ENCODE measurements at regions not wholly inside any gene's neighbourhood (a gene's known extent, or its start where the extent isn't known, plus 50 kb on each side); places are given as distances from the start of the nearest gene placed in this dataset.

- TF ChIP-seq, protein P1, sequence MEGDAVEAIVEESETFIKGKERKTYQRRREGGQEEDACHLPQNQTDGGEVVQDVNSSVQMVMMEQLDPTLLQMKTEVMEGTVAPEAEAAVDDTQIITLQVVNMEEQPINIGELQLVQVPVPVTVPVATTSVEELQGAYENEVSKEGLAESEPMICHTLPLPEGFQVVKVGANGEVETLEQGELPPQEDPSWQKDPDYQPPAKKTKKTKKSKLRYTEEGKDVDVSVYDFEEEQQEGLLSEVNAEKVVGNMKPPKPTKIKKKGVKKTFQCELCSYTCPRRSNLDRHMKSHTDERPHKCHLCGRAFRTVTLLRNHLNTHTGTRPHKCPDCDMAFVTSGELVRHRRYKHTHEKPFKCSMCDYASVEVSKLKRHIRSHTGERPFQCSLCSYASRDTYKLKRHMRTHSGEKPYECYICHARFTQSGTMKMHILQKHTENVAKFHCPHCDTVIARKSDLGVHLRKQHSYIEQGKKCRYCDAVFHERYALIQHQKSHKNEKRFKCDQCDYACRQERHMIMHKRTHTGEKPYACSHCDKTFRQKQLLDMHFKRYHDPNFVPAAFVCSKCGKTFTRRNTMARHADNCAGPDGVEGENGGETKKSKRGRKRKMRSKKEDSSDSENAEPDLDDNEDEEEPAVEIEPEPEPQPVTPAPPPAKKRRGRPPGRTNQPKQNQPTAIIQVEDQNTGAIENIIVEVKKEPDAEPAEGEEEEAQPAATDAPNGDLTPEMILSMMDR (IDR thresholded peaks at IDR 0.05; ENCODE audit: control insufficient read depth, extremely low read depth, insufficient read depth) = no peak
- DNase-seq (ENCODE audit: low read depth) = no peak
- H3K4me3 ChIP-seq (ENCODE audit: low read depth, low read length) = no peak overlapping the region
These were observed 187.0 kb upstream of the C14orf180 start for GRCh38 chr14:104392396-104393198.

- DNase-seq (ENCODE audit: low read depth) = no peak
- TF ChIP-seq, protein P1 (IDR thresholded peaks at IDR 0.05; ENCODE audit: control insufficient read depth, extremely low read depth, insufficient read depth) = no peak
- no peak overlapping the region for H3K4me3 ChIP-seq (ENCODE audit: low read depth, low read length)
These were observed 186.2 kb upstream of the C14orf180 start for GRCh38 chr14:104393199-104393897.

DNA sequence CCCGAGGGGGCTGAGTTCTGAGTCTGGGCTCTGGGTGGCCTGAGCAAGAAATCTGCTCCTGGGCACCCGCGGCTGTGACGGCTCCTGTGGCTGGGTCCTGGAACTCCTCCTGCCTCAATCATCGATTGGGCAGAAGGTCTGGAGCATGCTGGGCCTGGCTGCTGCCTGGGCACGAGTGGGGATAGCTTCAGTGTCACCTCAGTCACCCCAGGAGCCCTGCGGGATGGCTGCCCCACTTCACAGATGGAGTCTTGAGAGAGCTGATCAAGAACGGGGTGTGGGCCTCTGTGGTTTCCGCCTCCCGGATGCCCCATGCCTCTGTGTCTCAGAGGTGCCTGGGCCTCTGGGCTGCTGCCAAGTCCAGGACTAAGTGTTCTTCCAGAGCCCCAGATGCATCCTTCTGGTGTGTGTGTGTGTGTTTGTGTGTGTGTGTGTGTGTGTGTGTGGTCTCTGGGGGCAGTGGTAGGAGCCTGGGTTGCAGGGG is 185.6 kb upstream of the C14orf180 start:
- TF ChIP-seq, protein P1 (IDR thresholded peaks at IDR 0.05; ENCODE audit: control insufficient read depth, extremely low read depth, insufficient read depth) = no peak
- DNase-seq (ENCODE audit: low read depth) = no peak
- H3K4me3 ChIP-seq (ENCODE audit: low read depth, low read length) = no peak overlapping the region

- TF ChIP-seq, protein P1 (IDR thresholded peaks at IDR 0.05; ENCODE audit: control insufficient read depth, extremely low read depth, insufficient read depth) = no peak
- no peak overlapping the region for H3K4me3 ChIP-seq (ENCODE audit: low read depth, low read length)
- no peak for DNase-seq (ENCODE audit: low read depth)
These were observed 185.1 kb upstream of the C14orf180 start for GRCh38 chr14:104394409-104394851.

DNA sequence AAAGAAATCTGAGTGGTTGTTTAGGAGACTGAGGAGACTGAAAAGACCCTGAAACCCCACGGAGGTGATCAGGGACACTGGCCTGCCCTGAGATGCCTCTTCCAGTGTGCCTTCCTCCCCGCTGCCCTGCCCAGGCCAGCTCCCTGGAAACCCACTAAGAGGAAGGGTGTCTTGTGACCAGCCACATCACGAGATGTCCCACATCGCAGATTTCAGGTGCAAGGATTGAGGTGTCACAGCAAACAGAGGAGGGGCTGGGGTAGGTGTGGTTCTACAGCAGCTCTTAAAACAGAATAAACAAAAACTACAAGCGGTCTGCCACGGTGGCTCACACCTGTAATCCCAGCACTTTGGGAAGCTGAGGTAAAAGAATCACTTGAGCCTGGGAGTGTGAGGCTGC is 184.3 kb upstream of the C14orf180 start:
- no peak for DNase-seq (ENCODE audit: low read depth)
- H3K4me3 ChIP-seq (ENCODE audit: low read depth, low read length) = no peak overlapping the region
- TF ChIP-seq, protein P1 (IDR thresholded peaks at IDR 0.05; ENCODE audit: control insufficient read depth, extremely low read depth, insufficient read depth) = no peak

DNA sequence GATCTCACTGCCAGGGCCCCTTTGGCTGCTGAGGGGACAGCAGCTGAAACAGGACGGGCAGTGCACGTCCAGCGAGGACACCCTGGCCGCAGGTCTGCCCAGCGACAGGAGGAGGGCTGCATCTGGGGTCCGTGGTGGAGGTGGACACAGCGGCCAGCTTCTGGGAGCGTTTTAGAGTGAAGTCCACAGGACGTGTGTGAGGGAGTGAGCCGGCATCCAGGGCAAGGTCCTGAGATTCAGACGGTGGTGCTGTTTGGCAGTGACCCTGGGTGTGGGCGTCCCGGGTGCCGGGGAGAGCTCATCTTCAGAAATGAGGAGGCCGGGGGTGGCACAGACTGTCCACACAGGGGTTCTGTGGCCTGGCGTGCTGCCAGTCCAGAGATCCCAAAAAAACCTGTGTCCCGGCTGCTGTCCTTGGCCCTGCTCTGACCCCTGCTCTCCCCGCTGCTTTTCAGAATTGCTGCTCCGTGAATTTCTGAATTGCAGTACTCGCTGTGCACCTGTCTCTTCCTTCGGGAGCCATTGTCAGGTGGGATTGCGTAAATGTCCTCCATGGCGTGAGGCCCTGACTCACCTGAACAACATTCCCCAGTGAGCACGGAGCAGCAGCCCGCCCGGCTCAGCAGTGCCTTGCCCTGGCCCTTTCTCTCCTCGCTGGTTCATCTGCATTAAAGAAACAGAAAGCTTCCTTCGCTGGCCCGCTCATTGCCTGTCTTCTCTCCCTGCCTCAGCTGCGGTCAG is 183.5 kb upstream of the C14orf180 start:
- DNase-seq (ENCODE audit: low read depth) = no peak
- H3K4me3 ChIP-seq (ENCODE audit: low read depth, low read length) = no peak overlapping the region
- TF ChIP-seq, protein P1 (IDR thresholded peaks at IDR 0.05; ENCODE audit: control insufficient read depth, extremely low read depth, insufficient read depth) = no peak

All from LNCaP clone FGC (cell line).